SK-N-SH (cell line): ENCODE measurements at regions not wholly inside any gene's neighbourhood (a gene's known extent, or its start where the extent isn't known, plus 50 kb on each side); places are given as distances from the start of the nearest gene placed in this dataset.
"Not testable (repeated sequence)": the region's sequence is repeated elsewhere in the genome, so short reads cannot be mapped to it uniquely, and the experiment has no call there.

Experiments
- EP300 ChIP-seq, 2 experiments: IDR thresholded peaks; 2 replicates each; pipeline versions ENCODE4 v1.4.0 to v1.6.1; 2012; ENCODE audit warnings: borderline replicate concordance in 1 of 2, low read depth in 1 of 2, low read length in 1 of 2
- EZH2phosphoT487 ChIP-seq: fragments of 200-600 bp; sonication (generic); IDR thresholded peaks from 2 replicates; pipeline ENCODE4 v1.6.1; 2017; ENCODE audit warnings: low read depth, mixed run types, mild to moderate bottlenecking, antibody characterized with exemption, moderate library complexity, borderline replicate concordance
- FOXJ3 ChIP-seq: sonication (generic); formaldehyde crosslinking; IDR thresholded peaks from 2 replicates; pipeline ENCODE4 v1.5.1; 2020; ENCODE audit warnings: mild to moderate bottlenecking, missing genetic modification reagents
- JUND ChIP-seq: IDR thresholded peaks from 2 replicates; pipeline ENCODE4 v1.4.0; 2012
- MXI1 ChIP-seq: IDR thresholded peaks from 2 replicates; pipeline ENCODE4 v1.6.1; 2012; ENCODE audit warnings: mild to moderate bottlenecking, low read depth, low read length, improper control_type of control experiment
- NFIC ChIP-seq: IDR thresholded peaks from 2 replicates; pipeline ENCODE4 v1.4.0; 2012; ENCODE audit warnings: borderline replicate concordance
- NRF1 ChIP-seq: IDR thresholded peaks from 2 replicates; pipeline ENCODE4 v1.6.1; 2012; ENCODE audit warnings: low read depth, mild to moderate bottlenecking, low read length
- POLR2AphosphoS5 ChIP-seq: IDR thresholded peaks from 2 replicates; pipeline ENCODE4 v1.6.1; 2012; ENCODE audit warnings: low read depth, low read length
- RCOR1 ChIP-seq: fragments of 150-350 bp; IDR thresholded peaks from 2 replicates; pipeline ENCODE4 v1.6.1; 2017; ENCODE audit warnings: antibody characterized with exemption, low read length
- TEAD4 ChIP-seq: IDR thresholded peaks from 2 replicates; pipeline ENCODE4 v1.4.0; 2012; ENCODE audit warnings: mild to moderate bottlenecking, borderline replicate concordance; ENCODE audit not compliant: insufficient read depth
- YY1 ChIP-seq: IDR thresholded peaks from 2 replicates; pipeline ENCODE4 v1.4.0; 2012; ENCODE audit warnings: low read depth, mild to moderate bottlenecking
- TF ChIP-seq, protein P1 (sequence below): fragments of 200-600 bp; sonication (generic); IDR thresholded peaks from 2 replicates; pipeline ENCODE4 v1.6.1; 2017; ENCODE audit warnings: antibody characterized with exemption, mild to moderate bottlenecking, moderate library complexity
- TF ChIP-seq, protein P2 (sequence below): IDR thresholded peaks from 2 replicates; pipeline ENCODE4 v1.4.0; 2012; ENCODE audit warnings: low read depth
- TF ChIP-seq, protein P3 (sequence below): IDR thresholded peaks from 2 replicates; pipeline ENCODE4 v1.6.1; 2012; ENCODE audit warnings: mild to moderate bottlenecking, low read depth, low read length, moderate library complexity

DNA sequence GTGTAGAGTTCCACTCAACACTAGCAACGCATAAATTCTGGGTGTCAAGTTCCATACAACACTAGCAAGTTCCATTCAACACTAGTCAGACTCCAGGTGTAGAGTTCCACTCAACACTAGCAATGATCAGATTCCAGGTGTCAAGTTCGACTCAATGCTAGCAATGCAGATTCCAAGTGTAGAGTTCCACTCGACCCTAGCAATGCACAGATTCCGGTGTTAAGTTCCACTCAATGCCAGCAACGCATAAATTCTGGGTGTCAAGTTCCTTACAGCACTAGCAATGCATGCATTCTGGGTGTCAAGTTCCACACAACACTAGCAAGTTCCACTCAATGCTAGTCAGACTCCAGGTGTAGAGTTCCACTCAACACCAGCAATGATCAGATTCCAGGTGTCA lies 60.0 kb downstream of the ATP6V0E2 start:
- TF ChIP-seq, protein P1, sequence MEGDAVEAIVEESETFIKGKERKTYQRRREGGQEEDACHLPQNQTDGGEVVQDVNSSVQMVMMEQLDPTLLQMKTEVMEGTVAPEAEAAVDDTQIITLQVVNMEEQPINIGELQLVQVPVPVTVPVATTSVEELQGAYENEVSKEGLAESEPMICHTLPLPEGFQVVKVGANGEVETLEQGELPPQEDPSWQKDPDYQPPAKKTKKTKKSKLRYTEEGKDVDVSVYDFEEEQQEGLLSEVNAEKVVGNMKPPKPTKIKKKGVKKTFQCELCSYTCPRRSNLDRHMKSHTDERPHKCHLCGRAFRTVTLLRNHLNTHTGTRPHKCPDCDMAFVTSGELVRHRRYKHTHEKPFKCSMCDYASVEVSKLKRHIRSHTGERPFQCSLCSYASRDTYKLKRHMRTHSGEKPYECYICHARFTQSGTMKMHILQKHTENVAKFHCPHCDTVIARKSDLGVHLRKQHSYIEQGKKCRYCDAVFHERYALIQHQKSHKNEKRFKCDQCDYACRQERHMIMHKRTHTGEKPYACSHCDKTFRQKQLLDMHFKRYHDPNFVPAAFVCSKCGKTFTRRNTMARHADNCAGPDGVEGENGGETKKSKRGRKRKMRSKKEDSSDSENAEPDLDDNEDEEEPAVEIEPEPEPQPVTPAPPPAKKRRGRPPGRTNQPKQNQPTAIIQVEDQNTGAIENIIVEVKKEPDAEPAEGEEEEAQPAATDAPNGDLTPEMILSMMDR, result not testable (repeated sequence)
- not testable (repeated sequence) for TF ChIP-seq MXI1; NRF1; YY1; TEAD4; JUND; NFIC; EZH2phosphoT487; EP300 (IDR thresholded peaks at IDR 0.05; ENCODE audit: borderline replicate concordance in 1 of 2, low read depth in 1 of 2, low read length in 1 of 2); RCOR1; POLR2AphosphoS5; FOXJ3
- TF ChIP-seq, protein P2, sequence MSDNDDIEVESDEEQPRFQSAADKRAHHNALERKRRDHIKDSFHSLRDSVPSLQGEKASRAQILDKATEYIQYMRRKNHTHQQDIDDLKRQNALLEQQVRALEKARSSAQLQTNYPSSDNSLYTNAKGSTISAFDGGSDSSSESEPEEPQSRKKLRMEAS, result not testable (repeated sequence)
- TF ChIP-seq, protein P3, sequence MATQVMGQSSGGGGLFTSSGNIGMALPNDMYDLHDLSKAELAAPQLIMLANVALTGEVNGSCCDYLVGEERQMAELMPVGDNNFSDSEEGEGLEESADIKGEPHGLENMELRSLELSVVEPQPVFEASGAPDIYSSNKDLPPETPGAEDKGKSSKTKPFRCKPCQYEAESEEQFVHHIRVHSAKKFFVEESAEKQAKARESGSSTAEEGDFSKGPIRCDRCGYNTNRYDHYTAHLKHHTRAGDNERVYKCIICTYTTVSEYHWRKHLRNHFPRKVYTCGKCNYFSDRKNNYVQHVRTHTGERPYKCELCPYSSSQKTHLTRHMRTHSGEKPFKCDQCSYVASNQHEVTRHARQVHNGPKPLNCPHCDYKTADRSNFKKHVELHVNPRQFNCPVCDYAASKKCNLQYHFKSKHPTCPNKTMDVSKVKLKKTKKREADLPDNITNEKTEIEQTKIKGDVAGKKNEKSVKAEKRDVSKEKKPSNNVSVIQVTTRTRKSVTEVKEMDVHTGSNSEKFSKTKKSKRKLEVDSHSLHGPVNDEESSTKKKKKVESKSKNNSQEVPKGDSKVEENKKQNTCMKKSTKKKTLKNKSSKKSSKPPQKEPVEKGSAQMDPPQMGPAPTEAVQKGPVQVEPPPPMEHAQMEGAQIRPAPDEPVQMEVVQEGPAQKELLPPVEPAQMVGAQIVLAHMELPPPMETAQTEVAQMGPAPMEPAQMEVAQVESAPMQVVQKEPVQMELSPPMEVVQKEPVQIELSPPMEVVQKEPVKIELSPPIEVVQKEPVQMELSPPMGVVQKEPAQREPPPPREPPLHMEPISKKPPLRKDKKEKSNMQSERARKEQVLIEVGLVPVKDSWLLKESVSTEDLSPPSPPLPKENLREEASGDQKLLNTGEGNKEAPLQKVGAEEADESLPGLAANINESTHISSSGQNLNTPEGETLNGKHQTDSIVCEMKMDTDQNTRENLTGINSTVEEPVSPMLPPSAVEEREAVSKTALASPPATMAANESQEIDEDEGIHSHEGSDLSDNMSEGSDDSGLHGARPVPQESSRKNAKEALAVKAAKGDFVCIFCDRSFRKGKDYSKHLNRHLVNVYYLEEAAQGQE, result not testable (repeated sequence)
